Type B pancreatic cell (in vitro differentiated cells): ENCODE measurements at regions not wholly inside any gene's neighbourhood (a gene's known extent, or its start where the extent isn't known, plus 50 kb on each side); places are given as distances from the start of the nearest gene placed in this dataset.
A peak's percentile ranks its signal among the peaks of the same experiment; 100 is the strongest.
"Not testable (repeated sequence)": the region's sequence is repeated elsewhere in the genome, so short reads cannot be mapped to it uniquely, and the experiment has no call there.

Source experiments
- DNase-seq: peaks from one replicate; pipeline ENCODE4 v3.0.0; 2021; ENCODE audit warnings: mixed read lengths; ENCODE audit not compliant: unreplicated experiment; ENCODE audit errors: extremely low spot score
- H3K27ac Mint-ChIP-seq: 2 replicates; pipeline ENCODE4 v1.8.0; 2021; ENCODE audit warnings: mild to moderate bottlenecking, mixed read lengths
- H3K27me3 Mint-ChIP-seq: 2 replicates; pipeline ENCODE4 v1.8.0; 2021; ENCODE audit warnings: mixed read lengths
- H3K36me3 Mint-ChIP-seq: 2 replicates; pipeline ENCODE4 v1.8.0; 2021; ENCODE audit warnings: mixed read lengths
- H3K4me1 Mint-ChIP-seq: one replicate; pipeline ENCODE4 v1.8.0; 2021; ENCODE audit warnings: mixed read lengths; ENCODE audit not compliant: unreplicated experiment
- H3K4me3 Mint-ChIP-seq: 2 replicates; pipeline ENCODE4 v1.8.0; 2021; ENCODE audit warnings: mild to moderate bottlenecking, mixed read lengths
- H3K9me3 Mint-ChIP-seq: 2 replicates; pipeline ENCODE4 v1.8.0; 2021; ENCODE audit warnings: mixed read lengths
- TF ChIP-seq, protein P1 (sequence below): fragments of 200-600 bp; sonication (generic); conservative IDR thresholded peaks from 2 replicates; pipeline ENCODE4 v1.5.0; 2021; ENCODE audit warnings: antibody characterized with exemption, mild to moderate bottlenecking

DNA sequence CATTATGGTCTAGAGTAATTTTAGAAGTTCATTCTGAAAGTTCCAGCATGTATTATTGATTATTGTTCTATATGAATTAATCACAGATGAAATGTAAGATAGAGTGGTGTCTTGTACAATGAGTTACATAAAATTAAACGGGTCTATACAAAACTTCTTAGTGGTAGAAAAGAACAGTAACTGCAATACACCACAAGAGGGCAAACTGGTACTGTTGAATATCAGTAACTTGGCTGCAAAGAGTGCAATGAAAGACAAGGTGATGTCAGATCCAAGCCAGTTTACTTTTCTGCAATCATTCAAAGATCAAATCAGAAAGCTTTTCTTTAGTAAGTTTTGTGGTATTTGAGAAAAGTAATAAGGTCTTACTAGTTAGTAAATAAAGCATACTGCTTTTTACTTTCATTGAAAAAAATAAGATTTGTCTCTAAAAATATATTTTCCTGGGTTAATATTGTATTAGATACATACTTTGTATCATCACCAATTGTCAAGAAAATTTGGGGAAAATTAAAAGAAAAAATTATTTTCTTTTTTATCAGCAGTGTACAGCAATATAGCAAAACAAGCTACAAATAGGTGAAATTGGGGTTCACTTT is 66.4 kb upstream of the BTG3 start:
- no peak for DNase-seq
- Mint-ChIP-seq H3K36me3 (no peaks in the 10 kb centered on the region), H3K4me3 (no peak overlapping the region), H3K27me3 (no peaks in the 10 kb centered on the region), H3K27ac (no peak overlapping the region), H3K9me3 (no peaks in the 10 kb centered on the region), H3K4me1 (peaks cover 5% of the 10 kb centered on the region)
- TF ChIP-seq, protein P1, sequence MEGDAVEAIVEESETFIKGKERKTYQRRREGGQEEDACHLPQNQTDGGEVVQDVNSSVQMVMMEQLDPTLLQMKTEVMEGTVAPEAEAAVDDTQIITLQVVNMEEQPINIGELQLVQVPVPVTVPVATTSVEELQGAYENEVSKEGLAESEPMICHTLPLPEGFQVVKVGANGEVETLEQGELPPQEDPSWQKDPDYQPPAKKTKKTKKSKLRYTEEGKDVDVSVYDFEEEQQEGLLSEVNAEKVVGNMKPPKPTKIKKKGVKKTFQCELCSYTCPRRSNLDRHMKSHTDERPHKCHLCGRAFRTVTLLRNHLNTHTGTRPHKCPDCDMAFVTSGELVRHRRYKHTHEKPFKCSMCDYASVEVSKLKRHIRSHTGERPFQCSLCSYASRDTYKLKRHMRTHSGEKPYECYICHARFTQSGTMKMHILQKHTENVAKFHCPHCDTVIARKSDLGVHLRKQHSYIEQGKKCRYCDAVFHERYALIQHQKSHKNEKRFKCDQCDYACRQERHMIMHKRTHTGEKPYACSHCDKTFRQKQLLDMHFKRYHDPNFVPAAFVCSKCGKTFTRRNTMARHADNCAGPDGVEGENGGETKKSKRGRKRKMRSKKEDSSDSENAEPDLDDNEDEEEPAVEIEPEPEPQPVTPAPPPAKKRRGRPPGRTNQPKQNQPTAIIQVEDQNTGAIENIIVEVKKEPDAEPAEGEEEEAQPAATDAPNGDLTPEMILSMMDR, result peak; percentile 93

DNA sequence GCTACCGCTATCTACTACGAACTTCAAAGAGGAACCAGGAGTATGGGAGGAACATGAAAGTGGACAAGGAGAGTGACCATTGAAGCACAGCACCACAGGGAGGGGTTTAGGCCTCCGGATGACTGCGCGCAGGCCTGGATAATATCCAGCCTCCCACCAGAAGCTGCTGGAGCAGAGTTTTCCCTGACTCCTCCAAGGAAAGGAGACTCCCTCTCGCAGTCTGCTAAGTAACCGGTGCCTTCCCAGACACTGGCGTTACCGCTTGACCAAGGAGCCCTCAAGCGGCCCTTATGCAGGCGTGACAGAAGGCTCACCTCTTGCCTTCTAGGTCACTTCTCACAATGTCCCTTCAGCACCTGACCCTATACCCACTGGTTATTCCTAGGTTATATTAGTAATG is 64.2 kb upstream of the BTG3 start:
- H3K4me1 Mint-ChIP-seq, result peaks cover 15% of the 10 kb centered on the region
- not testable (repeated sequence) for H3K9me3 Mint-ChIP-seq, H3K4me3 Mint-ChIP-seq, H3K27me3 Mint-ChIP-seq, H3K36me3 Mint-ChIP-seq, H3K27ac Mint-ChIP-seq, DNase-seq

DNA sequence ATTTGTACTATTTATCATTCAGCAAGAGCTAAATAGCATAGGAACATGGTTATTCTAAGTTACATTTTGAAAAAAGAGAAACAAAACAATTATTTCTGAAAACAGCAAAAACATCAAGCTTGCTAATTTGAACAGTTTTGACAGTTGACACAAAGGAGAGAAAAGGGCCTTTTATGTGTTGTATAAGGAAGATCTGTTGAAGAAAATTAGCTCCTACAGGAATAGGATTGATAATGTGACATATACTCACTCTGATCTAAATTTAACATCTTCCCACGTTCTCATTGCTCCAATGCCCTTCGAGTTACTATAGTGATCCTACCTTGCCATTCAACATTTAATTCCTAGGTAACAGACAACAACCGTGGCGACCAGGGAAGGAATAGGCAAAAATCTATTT is 61.4 kb upstream of the BTG3 start:
- Mint-ChIP-seq H3K27me3 (no peaks in the 10 kb centered on the region), H3K27ac (peak overlapping the region; percentile 77), H3K4me1 (peaks cover 15% of the 10 kb centered on the region), H3K4me3 (no peak overlapping the region), H3K36me3 (no peaks in the 10 kb centered on the region), H3K9me3 (peaks cover 5% of the 10 kb centered on the region)
- TF ChIP-seq, protein P1, result no peak
- DNase-seq, result no peak

DNA sequence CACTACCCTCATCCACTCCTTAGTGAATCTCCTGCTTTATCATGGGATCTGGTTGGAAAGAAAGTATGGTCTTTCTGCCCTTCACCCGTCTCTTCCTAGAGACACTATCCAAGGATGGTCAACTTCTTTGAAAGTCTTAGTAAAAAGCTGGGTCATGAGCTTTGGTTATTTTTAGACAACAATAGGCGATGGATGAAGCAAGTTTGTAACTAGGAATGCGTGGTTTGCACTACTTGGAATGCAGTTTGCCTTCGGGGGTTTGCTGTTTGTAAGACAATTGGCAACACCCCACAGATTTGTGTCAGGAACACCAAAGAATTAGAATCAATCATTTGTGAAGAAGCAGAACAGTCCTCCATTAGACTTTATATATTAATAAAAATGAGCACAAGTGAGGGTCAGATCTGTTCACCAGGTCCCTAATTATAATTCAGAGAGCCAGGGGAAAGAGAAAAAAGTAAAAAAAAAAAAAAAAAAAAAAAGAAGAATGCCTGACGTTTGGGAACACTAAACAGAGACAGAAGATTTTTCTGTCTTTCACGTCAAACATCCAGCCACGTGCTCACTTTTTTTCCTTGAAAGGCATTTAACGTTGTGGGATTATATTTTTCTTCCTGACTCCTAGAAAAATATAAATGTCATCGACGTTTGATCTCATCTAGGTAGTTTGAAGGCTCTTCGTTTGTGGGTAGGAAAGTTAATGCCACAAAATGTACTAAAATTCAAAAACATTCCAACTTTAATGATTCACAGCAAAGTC is 60.7 kb upstream of the BTG3 start:
- TF ChIP-seq, protein P1, result no peak
- H3K4me3 Mint-ChIP-seq, result peak overlapping the region; percentile 15
- peaks cover 5% of the 10 kb centered on the region for H3K9me3 Mint-ChIP-seq
- no peaks in the 10 kb centered on the region for H3K36me3 Mint-ChIP-seq
- no peak for DNase-seq
- H3K27me3 Mint-ChIP-seq, result no peaks in the 10 kb centered on the region
- H3K27ac Mint-ChIP-seq, result peak overlapping the region; percentile 77
- peaks cover 15% of the 10 kb centered on the region for H3K4me1 Mint-ChIP-seq

DNA sequence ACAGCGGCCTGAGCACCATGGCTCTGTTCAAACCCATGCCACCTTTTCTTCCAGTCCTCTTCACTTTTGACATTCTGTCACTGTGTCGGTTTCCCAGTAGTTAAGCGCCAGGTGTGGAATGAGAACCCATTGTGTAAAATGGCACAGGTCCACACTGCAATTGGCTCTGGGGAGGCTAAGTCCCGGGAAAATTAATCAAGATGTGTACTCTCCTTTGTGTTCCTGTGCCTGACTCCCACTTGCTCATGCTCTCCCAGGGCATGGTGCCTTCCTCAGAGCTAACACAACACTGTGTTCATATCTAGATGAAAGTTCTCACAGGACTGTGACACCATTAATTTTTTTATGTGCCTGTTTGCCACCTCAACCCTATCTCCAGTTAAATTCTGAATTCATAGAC is 59.0 kb upstream of the BTG3 start:
- Mint-ChIP-seq H3K4me3 (no peak overlapping the region), H3K9me3 (peaks cover 11% of the 10 kb centered on the region), H3K36me3 (no peaks in the 10 kb centered on the region), H3K27ac (no peak overlapping the region), H3K4me1 (peaks cover 21% of the 10 kb centered on the region), H3K27me3 (no peaks in the 10 kb centered on the region)
- DNase-seq, result no peak
- TF ChIP-seq, protein P1, result no peak

DNA sequence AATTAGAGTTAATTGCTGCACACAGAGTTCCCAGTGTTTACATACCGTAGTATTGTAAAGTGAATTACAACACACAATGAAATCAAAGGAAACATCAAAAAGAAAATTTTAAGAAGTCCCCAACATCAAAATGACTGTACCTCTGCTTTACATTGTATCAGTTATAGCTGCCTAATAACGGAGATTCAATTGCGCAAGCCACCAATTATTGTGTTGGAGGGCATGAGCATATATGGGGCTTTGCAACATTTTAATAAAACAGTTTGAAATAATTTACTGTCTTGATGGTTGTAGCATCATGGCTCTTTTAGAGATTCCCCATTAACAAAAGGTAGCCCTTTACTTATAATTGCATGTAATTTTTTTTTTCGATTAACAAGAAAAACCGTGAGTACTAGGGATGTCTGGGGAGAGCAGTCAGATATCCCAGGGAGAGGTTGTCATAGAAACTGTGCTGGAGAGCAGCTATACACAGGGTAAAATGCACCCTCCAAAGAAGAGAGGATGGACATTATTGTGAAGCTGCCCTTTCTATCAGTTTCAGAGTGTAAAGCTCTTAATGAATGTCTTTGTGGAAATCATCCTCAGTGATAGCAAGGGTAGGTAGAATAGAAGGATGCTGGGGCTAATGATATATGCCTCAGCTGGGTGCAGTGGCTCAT is 55.9 kb upstream of the BTG3 start:
- no peak overlapping the region for H3K27ac Mint-ChIP-seq
- no peaks in the 10 kb centered on the region for H3K27me3 Mint-ChIP-seq
- peaks cover 11% of the 10 kb centered on the region for H3K9me3 Mint-ChIP-seq
- TF ChIP-seq, protein P1, result no peak
- H3K36me3 Mint-ChIP-seq, result no peaks in the 10 kb centered on the region
- peaks cover 15% of the 10 kb centered on the region for H3K4me1 Mint-ChIP-seq
- no peak overlapping the region for H3K4me3 Mint-ChIP-seq
- no peak for DNase-seq
